ENCODE measurements at regions not wholly inside any gene's neighbourhood (a gene's known extent, or its start where the extent isn't known, plus 50 kb on each side); places are given as distances from the start of the nearest gene placed in this dataset.

DNA sequence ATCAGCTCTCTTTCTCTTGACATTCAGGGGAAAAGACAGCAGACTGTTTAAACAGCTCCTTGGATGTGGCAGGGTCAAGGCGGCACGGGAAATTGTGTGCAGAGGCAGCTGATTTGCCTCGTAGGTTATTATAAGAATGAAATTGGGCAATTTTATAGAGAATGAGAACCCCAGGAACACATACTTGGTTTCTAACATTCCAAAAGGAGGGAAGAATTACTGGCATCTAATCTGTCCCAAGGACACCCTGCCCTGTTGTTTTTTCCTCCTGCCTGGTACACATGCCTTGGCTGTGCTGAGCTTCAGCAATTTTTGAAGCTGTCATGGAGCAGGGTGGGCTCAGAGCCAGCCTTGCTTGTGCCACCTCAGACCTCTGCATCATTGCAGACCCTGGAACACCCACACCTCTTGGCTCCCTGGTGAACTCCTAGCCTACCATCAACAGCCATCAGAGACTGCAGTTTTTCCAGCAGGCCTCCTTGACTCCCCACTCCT is 143.6 kb downstream of the BOD1 start:
- TF ChIP-seq EP300 (IDR thresholded peaks at IDR 0.05) (no peak), POLR2AphosphoS5 (IDR thresholded peaks at IDR 0.05) (peak in 1 of 3 donors; percentile 19)
- DNase-seq (ENCODE audit: low spot score in 2 of 2), result no peak
- Histone ChIP-seq H3K27me3 (peaks cover 1% of the 10 kb centered on the region), H3K36me3 (no peaks in the 10 kb centered on the region), H3K27ac (peak overlapping the region; percentile 89), H3K4me3 (no peak overlapping the region), H3K9me3 (no peaks in the 10 kb centered on the region), H3K4me1 (peaks cover 21% of the 10 kb centered on the region)
- 67% methylated on average over 3 of the region's 3 CpGs for WGBS

DNA sequence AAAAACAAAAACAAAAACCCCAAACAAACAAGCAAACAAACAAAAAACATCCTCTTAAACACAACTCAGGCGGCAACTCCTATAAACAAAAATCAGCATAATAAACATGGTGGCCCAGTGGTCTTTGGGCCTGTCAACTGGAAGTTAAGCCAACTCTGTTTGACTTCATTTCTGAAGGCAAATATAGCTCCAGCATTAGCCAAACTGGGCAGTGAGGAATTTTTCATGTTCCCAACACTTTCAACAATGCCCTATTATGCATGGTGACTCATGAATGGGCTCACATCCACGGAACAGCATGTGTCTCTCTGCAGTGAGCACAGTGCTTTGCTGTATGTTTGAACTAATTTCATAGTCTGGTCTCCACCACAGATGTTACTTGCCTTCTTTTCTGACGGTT is 143.9 kb upstream of the STC2 start:
- H3K4me1 ChIP-seq, result peaks cover 21% of the 10 kb centered on the region
- no peak overlapping the region for H3K4me3 ChIP-seq
- no peaks in the 10 kb centered on the region for H3K27me3 ChIP-seq
- peak in 1 of 2 donors; percentile 75 for DNase-seq (ENCODE audit: low spot score in 2 of 2)
- H3K27ac ChIP-seq, result peak overlapping the region; percentile 89
- H3K9me3 ChIP-seq, result no peaks in the 10 kb centered on the region
- peak; percentile 90 for TF ChIP-seq EP300 (IDR thresholded peaks at IDR 0.05)
- no peak for TF ChIP-seq POLR2A (IDR thresholded peaks at IDR 0.05)
- peak in 2 of 3 donors; percentile 21 to 78 for TF ChIP-seq POLR2AphosphoS5 (IDR thresholded peaks at IDR 0.05)
- TF ChIP-seq, protein P1, sequence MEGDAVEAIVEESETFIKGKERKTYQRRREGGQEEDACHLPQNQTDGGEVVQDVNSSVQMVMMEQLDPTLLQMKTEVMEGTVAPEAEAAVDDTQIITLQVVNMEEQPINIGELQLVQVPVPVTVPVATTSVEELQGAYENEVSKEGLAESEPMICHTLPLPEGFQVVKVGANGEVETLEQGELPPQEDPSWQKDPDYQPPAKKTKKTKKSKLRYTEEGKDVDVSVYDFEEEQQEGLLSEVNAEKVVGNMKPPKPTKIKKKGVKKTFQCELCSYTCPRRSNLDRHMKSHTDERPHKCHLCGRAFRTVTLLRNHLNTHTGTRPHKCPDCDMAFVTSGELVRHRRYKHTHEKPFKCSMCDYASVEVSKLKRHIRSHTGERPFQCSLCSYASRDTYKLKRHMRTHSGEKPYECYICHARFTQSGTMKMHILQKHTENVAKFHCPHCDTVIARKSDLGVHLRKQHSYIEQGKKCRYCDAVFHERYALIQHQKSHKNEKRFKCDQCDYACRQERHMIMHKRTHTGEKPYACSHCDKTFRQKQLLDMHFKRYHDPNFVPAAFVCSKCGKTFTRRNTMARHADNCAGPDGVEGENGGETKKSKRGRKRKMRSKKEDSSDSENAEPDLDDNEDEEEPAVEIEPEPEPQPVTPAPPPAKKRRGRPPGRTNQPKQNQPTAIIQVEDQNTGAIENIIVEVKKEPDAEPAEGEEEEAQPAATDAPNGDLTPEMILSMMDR (IDR thresholded peaks at IDR 0.05), result no peak
- no peaks in the 10 kb centered on the region for H3K36me3 ChIP-seq
- 29% methylated on average over 3 of the region's 3 CpGs for WGBS

DNA sequence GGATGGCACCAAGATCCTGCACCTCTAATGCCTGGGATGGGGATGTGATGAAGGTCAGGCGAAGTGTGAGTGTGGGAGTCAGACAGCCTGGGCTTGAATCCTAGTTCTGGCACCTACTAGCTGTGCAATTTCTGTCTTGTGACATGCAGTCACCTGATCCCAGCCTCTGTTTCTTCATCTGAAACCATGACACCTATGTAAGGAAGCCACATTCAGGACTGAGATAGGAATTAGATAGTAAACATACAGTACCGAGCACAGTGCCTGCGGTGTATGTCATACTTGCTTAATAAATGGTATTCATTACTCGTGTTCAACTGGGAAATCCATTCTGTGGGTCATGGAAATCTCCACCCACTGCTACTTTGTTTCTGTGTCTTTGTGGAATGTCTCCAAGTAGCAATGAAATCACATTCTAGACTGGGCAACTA is 140.6 kb upstream of the STC2 start:
- Histone ChIP-seq H3K27ac (peak overlapping the region; percentile 4), H3K9me3 (no peaks in the 10 kb centered on the region), H3K36me3 (no peaks in the 10 kb centered on the region), H3K4me1 (peaks cover 21% of the 10 kb centered on the region), H3K4me3 (no peak overlapping the region), H3K27me3 (no peaks in the 10 kb centered on the region)
- no peak for DNase-seq (ENCODE audit: low spot score in 2 of 2)
- WGBS, result 69% methylated on average over 4 of the region's 4 CpGs
- peak in 1 of 3 donors; percentile 42 for TF ChIP-seq POLR2AphosphoS5 (IDR thresholded peaks at IDR 0.05)
- TF ChIP-seq, protein P1 (IDR thresholded peaks at IDR 0.05), result no peak
- peak; percentile 53 for TF ChIP-seq EP300 (IDR thresholded peaks at IDR 0.05)
- TF ChIP-seq POLR2A (IDR thresholded peaks at IDR 0.05), result no peak

DNA sequence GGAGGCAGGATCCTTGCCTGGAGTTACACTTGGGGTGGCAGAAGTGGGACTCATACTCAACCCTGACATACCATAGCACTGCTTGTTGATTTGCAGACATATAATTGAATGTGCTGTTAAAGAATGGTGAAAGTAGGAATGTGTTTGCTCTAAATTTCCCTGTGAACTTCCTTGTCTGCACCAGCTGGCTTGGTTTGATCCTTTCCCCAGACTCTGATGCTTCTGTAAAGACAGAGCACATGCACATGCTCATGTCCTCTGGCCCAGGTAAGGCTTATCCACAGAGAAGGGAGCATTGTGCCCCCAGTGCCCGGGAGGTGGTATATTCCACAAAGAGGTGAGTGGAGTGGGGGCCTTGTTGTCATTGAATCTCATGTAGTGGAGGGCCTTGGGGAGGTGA is 138.0 kb upstream of the STC2 start:
- no peak for DNase-seq (ENCODE audit: low spot score in 2 of 2)
- no peaks in the 10 kb centered on the region for H3K4me1 ChIP-seq
- 92% methylated on average over 1 of the region's 1 CpG for WGBS
- no peaks in the 10 kb centered on the region for H3K9me3 ChIP-seq
- TF ChIP-seq EP300 (IDR thresholded peaks at IDR 0.05), result no peak
- TF ChIP-seq POLR2A (IDR thresholded peaks at IDR 0.05), result no peak
- TF ChIP-seq, protein P1 (IDR thresholded peaks at IDR 0.05), result no peak
- TF ChIP-seq POLR2AphosphoS5 (IDR thresholded peaks at IDR 0.05), result no peak
- H3K36me3 ChIP-seq, result no peaks in the 10 kb centered on the region
- H3K4me3 ChIP-seq, result no peak overlapping the region
- H3K27me3 ChIP-seq, result no peaks in the 10 kb centered on the region
- H3K27ac ChIP-seq, result no peak overlapping the region

GRCh38 chr5:173464813-173465212 is 136.6 kb upstream of the STC2 start:
- H3K4me1 ChIP-seq, result no peaks in the 10 kb centered on the region
- no peaks in the 10 kb centered on the region for H3K9me3 ChIP-seq
- H3K27me3 ChIP-seq, result no peaks in the 10 kb centered on the region
- TF ChIP-seq EP300 (IDR thresholded peaks at IDR 0.05) (no peak), POLR2AphosphoS5 (IDR thresholded peaks at IDR 0.05) (no peak), POLR2A (IDR thresholded peaks at IDR 0.05) (no peak)
- TF ChIP-seq, protein P1 (IDR thresholded peaks at IDR 0.05), result no peak
- DNase-seq (ENCODE audit: low spot score in 2 of 2), result no peak
- no peak overlapping the region for H3K27ac ChIP-seq
- no peaks in the 10 kb centered on the region for H3K36me3 ChIP-seq
- no peak overlapping the region for H3K4me3 ChIP-seq
- 90% methylated on average over 4 of the region's 4 CpGs for WGBS

DNA sequence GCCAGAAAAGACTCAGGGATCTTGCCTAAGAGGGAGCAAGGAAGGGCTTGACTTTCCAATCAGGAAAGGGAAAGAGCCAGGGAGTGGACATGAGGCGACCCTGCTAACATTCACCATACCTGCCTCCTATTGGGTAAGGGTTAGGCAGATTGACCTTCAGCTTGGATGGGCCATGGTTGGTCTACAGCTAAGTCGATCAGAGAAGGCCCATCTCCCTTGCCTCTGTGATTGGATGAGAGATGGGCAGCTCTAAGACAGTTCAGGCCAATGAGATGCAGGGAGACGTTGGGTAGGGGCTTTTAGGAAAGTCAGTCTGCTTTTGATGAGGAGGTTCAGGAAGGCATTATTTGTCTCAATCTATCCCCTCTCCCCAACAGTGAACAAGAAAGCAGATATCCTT is 135.0 kb upstream of the STC2 start:
- Histone ChIP-seq H3K4me1 (no peaks in the 10 kb centered on the region), H3K36me3 (no peaks in the 10 kb centered on the region), H3K4me3 (no peak overlapping the region), H3K9me3 (no peaks in the 10 kb centered on the region), H3K27me3 (no peaks in the 10 kb centered on the region), H3K27ac (no peak overlapping the region)
- TF ChIP-seq POLR2A (IDR thresholded peaks at IDR 0.05) (no peak), POLR2AphosphoS5 (IDR thresholded peaks at IDR 0.05) (no peak), EP300 (IDR thresholded peaks at IDR 0.05) (no peak)
- TF ChIP-seq, protein P1 (IDR thresholded peaks at IDR 0.05), result no peak
- no peak for DNase-seq (ENCODE audit: low spot score in 2 of 2)
- 94% methylated on average over 3 of the region's 3 CpGs for WGBS
